PC-9 (cell line): ENCODE measurements at regions not wholly inside any gene's neighbourhood (a gene's known extent, or its start where the extent isn't known, plus 50 kb on each side); places are given as distances from the start of the nearest gene placed in this dataset.

Experiments used
- BruUV-seq: library from RNA; stranded (reverse); fragments of 400-500 nt; replicated peaks from 2 replicates; lab custom pipeline; 2021; lab: Mats Ljungman, UMichigan
- CTCF ChIA-PET: fragments of 300-600 bp; sonication (Branson Sonifier 250); formaldehyde crosslinking; loops from one replicate; lab custom pipeline; 2022; ENCODE audit warnings: antibody characterized with exemption; lab: Charles Lee
- POLR2A ChIA-PET: fragments of 300-600 bp; sonication (Branson Sonifier 250); formaldehyde crosslinking; loops from one replicate; lab custom pipeline; 2022; ENCODE audit warnings: antibody characterized with exemption; ENCODE audit not compliant: unreplicated experiment; lab: Charles Lee
- DNase-seq, 2 experiments: peaks; one replicate each; pipeline versions ENCODE4 v3.0.0 to v3.0.0-alpha.2; 2015 to 2022; ENCODE audit warnings: mixed read lengths in 1 of 2
- H2AFZ ChIP-seq: fragments of 200-600 bp; sonication (generic); 2 replicates; pipeline ENCODE4 v1.8.1; 2017; ENCODE audit warnings: antibody characterized with exemption
- H3F3A ChIP-seq: fragments of 200-600 bp; sonication (generic); 2 replicates; pipeline ENCODE4 v1.8.1; 2017; ENCODE audit warnings: antibody characterized with exemption, mild to moderate bottlenecking, low read depth; ENCODE audit not compliant: insufficient read depth
- H3K27ac ChIP-seq: fragments of 200-600 bp; sonication (generic); 2 replicates; pipeline ENCODE4 v1.6.1; 2016; ENCODE audit warnings: mixed run types
- H3K27me3 ChIP-seq: fragments of 200-600 bp; sonication (generic); 2 replicates; pipeline ENCODE4 v1.6.1; 2016; ENCODE audit warnings: low read depth, mixed run types; ENCODE audit not compliant: insufficient read depth
- H3K36me3 ChIP-seq: fragments of 200-600 bp; sonication (generic); 2 replicates; pipeline ENCODE4 v1.6.1; 2016; ENCODE audit warnings: low read depth, mixed run types
- H3K4me1 ChIP-seq: fragments of 200-600 bp; sonication (generic); replicated peaks from 2 replicates; pipeline ENCODE4 v1.6.1; 2016; ENCODE audit warnings: mixed run types; ENCODE audit not compliant: insufficient read depth
- H3K4me2 ChIP-seq: fragments of 200-600 bp; sonication (generic); 2 replicates; pipeline ENCODE4 v1.6.1; 2017; ENCODE audit warnings: mixed run types
- H3K4me3 ChIP-seq: fragments of 200-600 bp; sonication (generic); 2 replicates; pipeline ENCODE4 v1.6.1; 2016; ENCODE audit warnings: mixed run types
- H3K79me2 ChIP-seq: fragments of 200-600 bp; sonication (generic); 2 replicates; pipeline ENCODE4 v1.6.1; 2017; ENCODE audit warnings: low read depth, mixed run types
- H3K9me2 ChIP-seq: fragments of 200-600 bp; sonication (generic); 2 replicates; pipeline ENCODE4 v1.8.1; 2017; ENCODE audit warnings: mild to moderate bottlenecking; ENCODE audit not compliant: insufficient read depth
- H3K9me3 ChIP-seq: fragments of 200-600 bp; sonication (generic); 2 replicates; pipeline ENCODE4 v1.8.1; 2016; ENCODE audit warnings: low read depth; ENCODE audit not compliant: insufficient read depth
- H4K20me1 ChIP-seq: fragments of 200-600 bp; sonication (generic); 2 replicates; pipeline ENCODE4 v1.8.1; 2017; ENCODE audit not compliant: insufficient read depth
- EZH2 ChIP-seq: fragments of 200-600 bp; sonication (generic); IDR thresholded peaks from 2 replicates; pipeline ENCODE4 v1.8.0; 2017; ENCODE audit warnings: antibody characterized with exemption, low read depth
- intact Hi-C: fragments of 100-400 bp; cut with micrococcal nuclease; formaldehyde crosslinking; loops from one replicate; pipeline ENCODE4 v1.10.0; 2022; ENCODE audit not compliant: unreplicated experiment
- TF ChIP-seq, protein P1 (sequence below): fragments of 200-600 bp; sonication (generic); conservative IDR thresholded peaks from 2 replicates; pipeline ENCODE4 v1.6.1; 2017; ENCODE audit warnings: mixed run types, antibody characterized with exemption, mild to moderate bottlenecking, moderate library complexity

DNA sequence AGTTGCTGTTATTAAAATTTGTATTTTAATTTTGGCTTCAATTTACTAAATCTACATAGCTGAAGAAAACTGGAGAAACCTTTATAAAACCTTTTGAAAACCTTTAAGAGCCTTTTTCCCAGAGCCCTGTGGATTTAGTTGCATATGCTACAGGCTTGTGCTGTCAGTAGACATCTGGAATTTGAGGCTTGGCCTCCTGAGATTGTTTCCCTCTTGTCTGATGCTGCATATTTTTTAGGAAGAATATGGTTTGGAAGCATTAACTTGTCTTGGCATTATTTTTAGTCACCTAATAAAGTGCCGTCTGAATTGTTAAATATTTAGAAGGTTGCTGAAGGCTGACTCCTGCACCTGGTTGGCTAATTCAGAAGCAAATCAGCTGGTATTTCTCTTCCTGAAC, 369.4 kb downstream of the UTRN start:
- Histone ChIP-seq H4K20me1 (no peaks in the 10 kb centered on the region), H3K4me2 (no peak overlapping the region), H3K27me3 (no peaks in the 10 kb centered on the region), H3K9me2 (no peaks in the 10 kb centered on the region), H3F3A (no peaks in the 10 kb centered on the region), H3K79me2 (no peaks in the 10 kb centered on the region), H3K4me3 (no peak overlapping the region), H3K4me1 (no peaks in the 10 kb centered on the region), H3K36me3 (no peaks in the 10 kb centered on the region), H2AFZ (no peak overlapping the region), H3K9me3 (no peaks in the 10 kb centered on the region), H3K27ac (no peak overlapping the region)
- no TSS peak for BruUV-seq
- no peak for TF ChIP-seq EZH2
- TF ChIP-seq, protein P1, sequence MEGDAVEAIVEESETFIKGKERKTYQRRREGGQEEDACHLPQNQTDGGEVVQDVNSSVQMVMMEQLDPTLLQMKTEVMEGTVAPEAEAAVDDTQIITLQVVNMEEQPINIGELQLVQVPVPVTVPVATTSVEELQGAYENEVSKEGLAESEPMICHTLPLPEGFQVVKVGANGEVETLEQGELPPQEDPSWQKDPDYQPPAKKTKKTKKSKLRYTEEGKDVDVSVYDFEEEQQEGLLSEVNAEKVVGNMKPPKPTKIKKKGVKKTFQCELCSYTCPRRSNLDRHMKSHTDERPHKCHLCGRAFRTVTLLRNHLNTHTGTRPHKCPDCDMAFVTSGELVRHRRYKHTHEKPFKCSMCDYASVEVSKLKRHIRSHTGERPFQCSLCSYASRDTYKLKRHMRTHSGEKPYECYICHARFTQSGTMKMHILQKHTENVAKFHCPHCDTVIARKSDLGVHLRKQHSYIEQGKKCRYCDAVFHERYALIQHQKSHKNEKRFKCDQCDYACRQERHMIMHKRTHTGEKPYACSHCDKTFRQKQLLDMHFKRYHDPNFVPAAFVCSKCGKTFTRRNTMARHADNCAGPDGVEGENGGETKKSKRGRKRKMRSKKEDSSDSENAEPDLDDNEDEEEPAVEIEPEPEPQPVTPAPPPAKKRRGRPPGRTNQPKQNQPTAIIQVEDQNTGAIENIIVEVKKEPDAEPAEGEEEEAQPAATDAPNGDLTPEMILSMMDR, result no peak
- no peak for DNase-seq
- CTCF ChIA-PET, result no interaction called here
- intact Hi-C loops, result no loop called here
- POLR2A ChIA-PET, result no interaction called here

DNA sequence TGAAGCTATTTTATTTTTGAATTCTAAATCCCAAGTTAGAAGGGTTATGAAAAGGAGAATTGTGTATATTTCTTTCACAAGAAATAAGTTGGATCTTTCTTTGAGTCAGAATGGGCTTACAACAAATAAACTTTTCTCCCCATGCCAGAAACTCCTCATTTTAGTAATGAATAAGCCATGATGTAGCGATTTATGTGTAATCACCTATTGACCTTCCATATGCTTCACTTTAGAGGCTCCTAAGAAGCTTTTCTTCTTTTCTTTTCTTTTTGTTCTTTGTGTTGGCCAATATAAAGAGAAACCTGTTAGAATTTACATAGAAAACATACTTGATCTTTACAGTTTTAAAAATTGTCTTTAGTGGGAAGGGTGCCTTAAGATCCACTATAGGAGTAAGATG, 370.2 kb downstream of the UTRN start:
- BruUV-seq, result no TSS peak
- Histone ChIP-seq H4K20me1 (no peaks in the 10 kb centered on the region), H3K4me3 (no peak overlapping the region), H3K4me1 (no peaks in the 10 kb centered on the region), H3K27me3 (no peaks in the 10 kb centered on the region), H3K9me2 (no peaks in the 10 kb centered on the region), H3K9me3 (no peaks in the 10 kb centered on the region), H3K27ac (no peak overlapping the region), H3K4me2 (no peak overlapping the region), H2AFZ (no peak overlapping the region), H3K79me2 (no peaks in the 10 kb centered on the region), H3F3A (no peaks in the 10 kb centered on the region), H3K36me3 (no peaks in the 10 kb centered on the region)
- DNase-seq, result no peak
- TF ChIP-seq, protein P1, result no peak
- no peak for TF ChIP-seq EZH2
- intact Hi-C loops, result no loop called here
- POLR2A ChIA-PET, result no interaction called here
- CTCF ChIA-PET, result no interaction called here

- DNase-seq, result no peak
- 0 out of 2 replicates have a peak, but pooled peaks cover 3% of the 10 kb centered on the region for H4K20me1 ChIP-seq
Measured at GRCh38 chr6:144657691-144658090, 372.6 kb downstream of the UTRN start.

More at GRCh38 chr6:144657691-144658090, 372.6 kb downstream of the UTRN start:
- no peaks in the 10 kb centered on the region for H3K79me2 ChIP-seq
- no peak overlapping the region for H3K4me2 ChIP-seq
- ChIA-PET CTCF (no interaction called here), POLR2A (no interaction called here)
- H3K4me1 ChIP-seq, result no peaks in the 10 kb centered on the region
- H3K36me3 ChIP-seq, result no peaks in the 10 kb centered on the region
- intact Hi-C loops, result no loop called here
- TF ChIP-seq, protein P1, result no peak
- no peak for TF ChIP-seq EZH2
- H3K4me3 ChIP-seq, result no peak overlapping the region
- no peak overlapping the region for H2AFZ ChIP-seq
- H3K27ac ChIP-seq, result no peak overlapping the region
- no peaks in the 10 kb centered on the region for H3K9me2 ChIP-seq
- H3K9me3 ChIP-seq, result no peaks in the 10 kb centered on the region
- no peaks in the 10 kb centered on the region for H3K27me3 ChIP-seq
- no TSS peak for BruUV-seq
- H3F3A ChIP-seq, result no peaks in the 10 kb centered on the region
